MM.1S (cell line): ENCODE measurements at regions not wholly inside any gene's neighbourhood (a gene's known extent, or its start where the extent isn't known, plus 50 kb on each side); places are given as distances from the start of the nearest gene placed in this dataset.

ENCODE experiments used
- EZH2 ChIP-seq: fragments of 300-600 bp; sonication (generic); optimal IDR thresholded peaks from 2 replicates; pipeline ENCODE3; 2017; ENCODE audit warnings: low read depth, mild to moderate bottlenecking, antibody characterized with exemption, low read length, mixed read lengths
- EZH2phosphoT487 ChIP-seq: fragments of 300-600 bp; sonication (generic); IDR thresholded peaks from 2 replicates; pipeline ENCODE4 v1.6.1; 2018; ENCODE audit warnings: antibody characterized with exemption, low read length
- TF ChIP-seq, protein P1 (sequence below): fragments of 300-600 bp; sonication (generic); IDR thresholded peaks from 2 replicates; pipeline ENCODE4 v1.5.1; 2016; ENCODE audit warnings: antibody characterized with exemption, low read length, mixed read lengths

DNA sequence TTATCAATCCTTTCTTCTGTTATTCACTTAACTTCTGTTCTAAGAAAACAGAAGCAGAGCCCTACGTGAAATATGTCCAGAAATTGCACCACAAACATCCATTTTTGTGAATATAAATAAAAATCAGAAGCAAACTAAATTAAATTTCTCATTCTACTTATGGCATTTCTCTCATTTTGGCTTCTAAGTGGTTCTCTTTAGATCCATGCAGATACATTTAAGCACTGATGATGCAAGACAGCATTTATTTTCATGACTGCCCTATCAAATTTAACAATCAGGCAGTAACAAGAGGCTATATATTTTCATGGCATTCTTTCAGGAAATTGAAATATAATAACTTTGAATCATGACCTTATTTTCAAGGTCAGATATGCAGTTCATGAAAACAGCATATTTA lies 1049.6 kb downstream of the GRM8 start:
- TF ChIP-seq EZH2 (no peak), EZH2phosphoT487 (no peak)
- TF ChIP-seq, protein P1, sequence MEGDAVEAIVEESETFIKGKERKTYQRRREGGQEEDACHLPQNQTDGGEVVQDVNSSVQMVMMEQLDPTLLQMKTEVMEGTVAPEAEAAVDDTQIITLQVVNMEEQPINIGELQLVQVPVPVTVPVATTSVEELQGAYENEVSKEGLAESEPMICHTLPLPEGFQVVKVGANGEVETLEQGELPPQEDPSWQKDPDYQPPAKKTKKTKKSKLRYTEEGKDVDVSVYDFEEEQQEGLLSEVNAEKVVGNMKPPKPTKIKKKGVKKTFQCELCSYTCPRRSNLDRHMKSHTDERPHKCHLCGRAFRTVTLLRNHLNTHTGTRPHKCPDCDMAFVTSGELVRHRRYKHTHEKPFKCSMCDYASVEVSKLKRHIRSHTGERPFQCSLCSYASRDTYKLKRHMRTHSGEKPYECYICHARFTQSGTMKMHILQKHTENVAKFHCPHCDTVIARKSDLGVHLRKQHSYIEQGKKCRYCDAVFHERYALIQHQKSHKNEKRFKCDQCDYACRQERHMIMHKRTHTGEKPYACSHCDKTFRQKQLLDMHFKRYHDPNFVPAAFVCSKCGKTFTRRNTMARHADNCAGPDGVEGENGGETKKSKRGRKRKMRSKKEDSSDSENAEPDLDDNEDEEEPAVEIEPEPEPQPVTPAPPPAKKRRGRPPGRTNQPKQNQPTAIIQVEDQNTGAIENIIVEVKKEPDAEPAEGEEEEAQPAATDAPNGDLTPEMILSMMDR, result no peak
